Occipital lobe (tissue), 1 donor: ENCODE measurements at regions not wholly inside any gene's neighbourhood (a gene's known extent, or its start where the extent isn't known, plus 50 kb on each side); places are given as distances from the start of the nearest gene placed in this dataset.

Experiments used
- DNase-seq: peaks from one replicate; lab custom pipeline; 2025; lab: John Stamatoyannopoulos, UW

DNA sequence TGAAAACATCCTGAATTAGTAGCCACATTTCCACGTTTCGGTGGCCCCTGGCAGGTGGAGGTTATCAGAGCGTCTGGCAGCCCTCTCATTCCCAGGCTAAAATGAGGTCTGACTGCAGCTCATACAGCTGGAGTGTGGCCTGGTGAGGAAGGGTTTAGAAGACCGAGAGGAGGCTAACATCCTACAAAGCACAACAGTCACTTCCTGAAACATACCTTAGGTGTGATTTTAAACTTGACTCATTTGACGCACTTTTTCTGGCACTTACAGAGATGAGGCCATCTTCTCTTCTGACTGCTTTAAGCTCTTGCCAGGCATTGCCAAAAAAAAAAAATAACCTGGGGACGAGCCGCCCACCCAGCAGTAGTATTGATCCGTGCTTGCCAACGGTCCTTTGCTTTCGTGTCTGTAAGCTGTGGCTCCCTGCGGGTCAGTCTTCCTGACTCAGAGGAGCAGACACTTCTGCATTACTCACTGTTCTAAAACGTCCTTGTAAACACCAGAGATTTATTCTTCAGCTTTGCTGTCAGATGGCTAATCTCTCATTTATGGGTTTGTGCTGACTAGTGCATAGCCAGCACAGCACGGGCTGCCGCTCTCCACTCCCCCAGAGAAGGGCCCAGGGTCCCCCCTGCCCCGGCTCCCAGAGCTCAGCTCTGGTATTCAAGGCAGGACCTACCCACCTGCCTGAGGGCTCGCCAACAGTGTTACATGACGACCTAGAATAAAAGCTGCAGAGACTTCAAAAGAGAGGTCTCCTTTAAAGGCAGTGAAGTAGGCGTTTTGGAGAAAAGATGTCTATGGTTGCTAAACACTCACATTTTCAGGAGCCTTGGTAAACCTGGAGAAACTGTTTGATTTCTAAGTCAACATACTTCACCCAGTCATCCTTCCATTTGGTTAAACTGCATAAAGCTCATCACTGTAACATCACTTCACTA is 78.5 kb upstream of the FRMD1 start:
- DNase-seq = no peak

- no peak for DNase-seq
These were observed 77.8 kb upstream of the FRMD1 start for GRCh38 chr6:168156742-168157265.

GRCh38 chr6:168155821-168156741 is 77.1 kb upstream of the FRMD1 start:
- DNase-seq = no peak

- DNase-seq = no peak
These were observed 76.2 kb upstream of the FRMD1 start for GRCh38 chr6:168155193-168155592.

DNA sequence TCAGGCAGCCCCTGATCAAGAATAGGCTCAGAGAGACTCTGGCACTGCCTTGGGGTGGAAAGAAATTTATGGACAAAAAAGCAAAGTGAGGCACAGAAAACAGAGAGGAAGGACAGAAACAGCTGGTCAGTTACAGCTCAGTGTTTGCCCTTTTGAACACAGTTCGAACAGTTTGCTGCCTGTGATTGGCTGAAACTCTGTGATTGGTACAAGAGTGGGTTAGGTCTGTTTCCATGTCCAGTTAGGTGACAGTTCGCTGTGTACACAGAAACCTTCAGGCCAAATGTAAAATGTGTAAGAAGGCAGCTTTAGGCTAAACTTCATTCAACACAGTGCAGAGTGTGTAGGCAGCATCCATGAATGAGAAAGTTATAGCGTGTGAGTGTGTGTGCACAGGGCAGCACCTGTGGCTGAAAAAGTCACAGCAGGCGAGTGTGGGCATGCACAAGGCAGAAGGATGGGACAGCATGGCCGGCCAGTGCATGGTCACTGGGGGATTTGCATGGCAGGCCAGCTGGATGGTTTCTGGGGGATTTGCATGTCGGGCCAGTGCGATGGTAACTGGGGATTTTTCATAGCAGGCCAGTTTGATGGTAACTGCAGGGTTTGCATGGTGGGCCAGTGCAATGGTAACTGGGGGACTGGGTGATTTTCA is 75.4 kb upstream of the FRMD1 start:
- no peak for DNase-seq

GRCh38 chr6:168153553-168153952 is 74.5 kb upstream of the FRMD1 start:
- DNase-seq = no peak

DNA sequence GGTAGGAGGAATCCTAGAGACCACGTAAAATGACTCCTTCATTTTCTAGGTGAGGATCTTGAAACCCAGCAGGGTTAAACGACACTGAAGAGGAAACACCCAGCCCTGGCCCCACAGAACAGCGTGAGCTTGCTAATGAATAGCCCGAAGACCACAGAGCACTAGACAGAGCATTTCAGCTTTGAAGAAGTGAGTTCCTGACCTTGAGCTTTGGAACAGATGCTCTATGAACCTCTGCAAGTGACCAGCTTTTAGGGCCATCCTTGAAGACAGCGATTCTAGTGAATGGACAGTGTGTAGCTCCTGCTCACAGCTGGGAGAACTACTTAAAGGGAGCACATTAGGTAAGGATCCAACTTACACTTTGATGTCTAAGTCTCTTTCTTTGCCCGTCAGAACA is 74.0 kb upstream of the FRMD1 start:
- DNase-seq = no peak

GRCh38 chr6:168152306-168152963 is 73.4 kb upstream of the FRMD1 start:
- no peak for DNase-seq

GRCh38 chr6:168150551-168151320 is 71.7 kb upstream of the FRMD1 start:
- no peak for DNase-seq

GRCh38 chr6:168149015-168149414 is 70.0 kb upstream of the FRMD1 start:
- no peak for DNase-seq

GRCh38 chr6:168148231-168148849 is 69.3 kb upstream of the FRMD1 start:
- DNase-seq = no peak

GRCh38 chr6:168147205-168147738 is 68.3 kb upstream of the FRMD1 start:
- DNase-seq = no peak

DNA sequence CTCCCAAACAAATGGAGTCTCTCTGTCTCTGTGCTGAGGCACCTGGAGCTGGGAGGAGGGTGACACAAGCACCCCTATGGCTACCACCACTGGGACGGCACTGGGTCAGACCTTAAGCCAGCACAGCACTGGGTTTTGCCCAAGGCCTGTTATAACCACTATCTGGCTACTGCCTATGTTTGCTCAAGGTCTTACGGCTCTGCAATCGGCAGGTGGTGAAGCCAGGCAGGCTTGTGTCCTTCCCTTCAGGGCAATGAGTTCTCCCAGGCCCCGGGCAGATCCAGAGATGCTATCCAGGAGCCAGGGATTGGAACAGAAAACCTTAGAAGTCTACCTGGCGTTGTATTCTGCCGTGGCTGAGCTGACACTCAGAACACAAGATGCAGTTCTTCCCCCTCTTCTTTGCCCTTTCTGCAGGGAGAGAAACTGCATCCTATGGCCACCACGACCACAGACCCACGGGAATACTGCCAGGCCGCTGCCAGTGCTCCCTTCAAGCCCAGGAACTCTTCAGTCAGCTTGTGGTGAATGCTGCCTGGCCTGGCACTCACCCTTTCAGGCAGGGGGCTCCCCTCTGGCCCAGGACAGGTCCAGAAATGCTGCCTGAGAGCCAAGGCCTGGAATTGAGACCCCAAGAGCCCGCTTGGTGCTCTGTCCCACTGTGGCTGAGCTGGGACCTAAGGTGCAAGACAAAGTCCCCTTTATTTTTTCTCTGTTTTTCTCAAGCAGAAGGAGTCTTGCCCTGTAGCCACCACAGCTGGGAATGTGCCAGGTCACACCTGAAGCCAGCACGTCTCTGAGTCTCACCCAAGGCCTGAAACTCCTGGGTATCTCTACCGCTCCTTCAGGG is 67.0 kb upstream of the FRMD1 start:
- DNase-seq = no peak

- DNase-seq = no peak
These were observed 60.1 kb upstream of the FRMD1 start for GRCh38 chr6:168139121-168139520.

- DNase-seq = no peak
These were observed 59.4 kb upstream of the FRMD1 start for GRCh38 chr6:168138436-168138835.

- no peak for DNase-seq
These were observed 58.0 kb upstream of the FRMD1 start for GRCh38 chr6:168137024-168137423.

GRCh38 chr6:168136622-168137021 is 57.6 kb upstream of the FRMD1 start:
- DNase-seq = no peak

DNA sequence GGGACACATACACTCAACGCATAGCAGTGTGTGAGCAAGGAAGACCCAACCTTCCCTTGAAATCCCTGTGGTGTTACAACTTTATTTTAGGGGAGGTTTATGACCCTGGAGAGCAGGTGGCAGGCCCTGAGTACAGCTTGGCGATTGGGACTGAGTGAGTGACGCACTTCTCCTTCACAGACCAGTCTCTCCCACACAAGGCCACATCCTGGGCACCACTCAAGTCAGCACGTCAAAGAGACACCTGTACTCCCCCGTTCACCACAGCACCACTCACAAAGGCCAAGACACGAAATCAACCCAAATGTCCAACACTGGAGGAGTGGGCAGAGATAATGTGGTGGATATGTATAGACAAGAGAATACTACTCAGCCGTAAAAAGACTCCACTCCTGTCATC is 57.0 kb upstream of the FRMD1 start:
- DNase-seq = no peak
